ENCODE measurements at regions not wholly inside any gene's neighbourhood (a gene's known extent, or its start where the extent isn't known, plus 50 kb on each side); places are given as distances from the start of the nearest gene placed in this dataset.

GRCh38 chr22:33221568-33221967 lies 163.4 kb upstream of the SYN3 start:
- no peak for TF ChIP-seq POLR2A (IDR thresholded peaks at IDR 0.05)
- TF ChIP-seq CTCF (IDR thresholded peaks at IDR 0.05 in 4 of 5, conservative IDR thresholded peaks at IDR 0.05 in 1 of 5): no peak
- Histone ChIP-seq H3K4me3 (peak overlapping the region in 2 of 4 donors; percentile 27 to 33), H3K27ac (no peak overlapping the region), H3K9me3 (no peaks in the 10 kb centered on the region), H3K4me1 (no peaks in the 10 kb centered on the region), H3K36me3 (no peaks in the 10 kb centered on the region), H3K27me3 (peaks cover 0 to 2% (median 0%) of the 10 kb centered on the region in 3 donors)
- ATAC-seq (peak; percentile 16 to 46), DNase-seq (no peak)
- intact Hi-C loops (cut with DNase I; ENCODE audit: low total_unique reads) (no loop called here), in situ Hi-C loops (cut with MboI; ENCODE audit: low sequenced_read_pairs in 4 of 4) (no loop called here)

GRCh38 chr22:33220476-33221080 lies 162.4 kb upstream of the SYN3 start:
- intact Hi-C loops (cut with DNase I; ENCODE audit: low total_unique reads): no loop called here
- H3K36me3 ChIP-seq: no peaks in the 10 kb centered on the region
- in situ Hi-C loops (cut with MboI; ENCODE audit: low sequenced_read_pairs in 4 of 4): no loop called here
- no peak for TF ChIP-seq POLR2A (IDR thresholded peaks at IDR 0.05)
- no peak for TF ChIP-seq CTCF (IDR thresholded peaks at IDR 0.05 in 4 of 5, conservative IDR thresholded peaks at IDR 0.05 in 1 of 5)
- no peaks in the 10 kb centered on the region for H3K9me3 ChIP-seq
- ATAC-seq (no peak), DNase-seq (no peak)
- no peaks in the 10 kb centered on the region for H3K4me1 ChIP-seq
- H3K4me3 ChIP-seq: peak overlapping the region in 2 of 4 donors; percentile 27 to 33
- H3K27ac ChIP-seq: peak overlapping the region in 1 of 4 donors; percentile 24
- peaks cover 0 to 2% (median 0%) of the 10 kb centered on the region in 3 donors for H3K27me3 ChIP-seq

GRCh38 chr22:33219648-33220384 lies 161.6 kb upstream of the SYN3 start:
- Histone ChIP-seq H3K27ac (no peak overlapping the region), H3K9me3 (no peaks in the 10 kb centered on the region), H3K4me1 (no peaks in the 10 kb centered on the region), H3K4me3 (no peak overlapping the region), H3K36me3 (no peaks in the 10 kb centered on the region), H3K27me3 (peaks cover 0 to 2% (median 0%) of the 10 kb centered on the region in 3 donors)
- in situ Hi-C loops (cut with MboI; ENCODE audit: low sequenced_read_pairs in 4 of 4): no loop called here
- TF ChIP-seq CTCF (IDR thresholded peaks at IDR 0.05 in 4 of 5, conservative IDR thresholded peaks at IDR 0.05 in 1 of 5) (no peak), POLR2A (IDR thresholded peaks at IDR 0.05) (no peak)
- intact Hi-C loops (cut with DNase I; ENCODE audit: low total_unique reads): no loop called here
- DNase-seq (no peak), ATAC-seq (no peak)

GRCh38 chr22:33213383-33214075 lies 155.3 kb upstream of the SYN3 start:
- in situ Hi-C loops (cut with MboI; ENCODE audit: low sequenced_read_pairs in 4 of 4) (no loop called here), intact Hi-C loops (cut with DNase I; ENCODE audit: low total_unique reads) (no loop called here)
- TF ChIP-seq CTCF (IDR thresholded peaks at IDR 0.05 in 4 of 5, conservative IDR thresholded peaks at IDR 0.05 in 1 of 5): no peak
- TF ChIP-seq POLR2A (IDR thresholded peaks at IDR 0.05): no peak
- Histone ChIP-seq H3K9me3 (no peaks in the 10 kb centered on the region), H3K4me3 (no peak overlapping the region), H3K36me3 (no peaks in the 10 kb centered on the region), H3K4me1 (no peaks in the 10 kb centered on the region), H3K27ac (no peak overlapping the region), H3K27me3 (no peaks in the 10 kb centered on the region)
- no peak for ATAC-seq
- no peak for DNase-seq

Measured in gastrocnemius medialis (tissue), 4 donors.